Duodenal mucosa (tissue), 2 donors: ENCODE measurements at regions not wholly inside any gene's neighbourhood (a gene's known extent, or its start where the extent isn't known, plus 50 kb on each side); places are given as distances from the start of the nearest gene placed in this dataset.
A peak's percentile ranks its signal among the peaks of the same experiment; 100 is the strongest.

Source experiments
- H3K27ac ChIP-seq: one replicate; pipeline ENCODE4 v1.7.0; 2013; ENCODE audit warnings: low read depth, low read length
- H3K27me3 ChIP-seq, 2 donors: one replicate each; pipeline ENCODE4 v1.7.0; 2013; ENCODE audit warnings: low read length in 2 of 2, control low read depth in 1 of 2; ENCODE audit not compliant: insufficient read depth in 2 of 2, control insufficient read depth in 1 of 2
- H3K36me3 ChIP-seq, 2 donors: one replicate each; pipeline ENCODE4 v1.7.0; 2013; ENCODE audit warnings: low read length in 2 of 2, control low read depth in 1 of 2; ENCODE audit not compliant: insufficient read depth in 2 of 2, control insufficient read depth in 1 of 2
- H3K4me1 ChIP-seq, 2 donors: one replicate each; pipeline ENCODE4 v1.7.0; 2013; ENCODE audit warnings: low read length in 2 of 2, control low read depth in 1 of 2; ENCODE audit not compliant: insufficient read depth in 2 of 2, control insufficient read depth in 1 of 2
- H3K4me3 ChIP-seq, 2 donors: one replicate each; pipeline ENCODE4 v1.7.0; 2013; ENCODE audit warnings: low read length in 2 of 2, low read depth in 1 of 2
- H3K9ac ChIP-seq, 2 donors: one replicate each; pipeline ENCODE4 v1.7.0; 2013; ENCODE audit warnings: low read length in 2 of 2, low read depth in 1 of 2
- H3K9me3 ChIP-seq, 2 donors: one replicate each; pipeline ENCODE4 v1.7.0; 2013; ENCODE audit warnings: low read length in 2 of 2, control low read depth in 1 of 2; ENCODE audit not compliant: control insufficient read depth in 1 of 2

- Histone ChIP-seq H3K27ac (no peak overlapping the region), H3K36me3 (no peaks in the 10 kb centered on the region), H3K27me3 (no peaks in the 10 kb centered on the region), H3K4me3 (no peak overlapping the region), H3K9me3 (no peaks in the 10 kb centered on the region), H3K4me1 (peaks cover 9 to 20% of the 10 kb centered on the region in 2 donors), H3K9ac (no peak overlapping the region)
Observed at GRCh38 chr20:11216451-11217314, 542.9 kb upstream of the JAG1 start.

GRCh38 chr20:11217326-11218172, 543.8 kb upstream of the JAG1 start:
- no peaks in the 10 kb centered on the region for H3K36me3 ChIP-seq
- H3K4me3 ChIP-seq, result no peak overlapping the region
- H3K9me3 ChIP-seq, result no peaks in the 10 kb centered on the region
- no peak overlapping the region for H3K9ac ChIP-seq
- H3K27me3 ChIP-seq, result no peaks in the 10 kb centered on the region
- H3K27ac ChIP-seq, result no peak overlapping the region
- peaks cover 9 to 20% of the 10 kb centered on the region in 2 donors for H3K4me1 ChIP-seq

DNA sequence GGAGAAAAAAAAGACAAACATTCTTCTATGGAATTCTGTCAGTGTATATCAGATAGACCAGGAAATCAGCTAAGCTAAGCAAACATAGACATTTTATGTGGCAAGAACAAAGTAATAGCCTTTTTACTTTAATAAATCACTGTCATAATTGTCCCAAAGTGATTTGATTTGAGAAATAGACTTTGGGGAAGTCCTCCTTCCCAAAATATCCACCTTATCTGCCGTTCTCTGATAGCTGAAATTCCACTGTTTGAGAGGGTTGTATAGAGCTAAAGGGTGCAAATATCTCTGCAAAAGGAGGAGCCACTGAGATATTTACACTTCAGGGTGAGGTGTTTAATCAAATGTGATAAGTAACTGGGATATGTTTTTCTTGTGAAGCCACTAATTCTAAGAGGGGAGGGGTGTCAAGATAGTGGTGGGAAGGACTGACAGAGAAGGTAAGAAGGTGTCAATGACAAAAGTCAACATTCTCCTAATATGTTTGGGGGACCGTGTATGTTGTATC, 544.4 kb upstream of the JAG1 start:
- H3K9me3 ChIP-seq, result no peaks in the 10 kb centered on the region
- no peaks in the 10 kb centered on the region for H3K27me3 ChIP-seq
- H3K4me3 ChIP-seq, result no peak overlapping the region
- H3K4me1 ChIP-seq, result peaks cover 9 to 20% of the 10 kb centered on the region in 2 donors
- H3K27ac ChIP-seq, result no peak overlapping the region
- no peak overlapping the region for H3K9ac ChIP-seq
- no peaks in the 10 kb centered on the region for H3K36me3 ChIP-seq

DNA sequence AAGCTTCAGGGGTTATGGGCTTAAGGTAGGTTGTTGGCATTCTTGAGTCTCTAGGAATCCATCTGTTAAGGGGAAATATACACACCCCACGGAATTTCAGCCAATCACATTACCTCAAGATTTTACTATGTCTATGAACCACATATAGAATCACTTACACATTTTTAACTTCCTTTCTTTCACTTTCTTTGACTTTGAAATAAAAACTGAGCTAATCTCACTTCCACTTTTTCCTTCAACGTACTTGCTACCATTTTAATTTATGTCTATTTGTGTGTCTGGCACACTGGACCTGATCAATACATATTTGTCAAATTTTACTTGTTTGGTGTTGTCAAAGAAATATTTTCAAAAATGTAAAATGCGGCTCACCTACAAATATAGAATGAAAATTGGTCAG, 545.4 kb upstream of the JAG1 start:
- Histone ChIP-seq H3K4me3 (no peak overlapping the region), H3K27ac (no peak overlapping the region), H3K9me3 (no peaks in the 10 kb centered on the region), H3K36me3 (no peaks in the 10 kb centered on the region), H3K4me1 (peaks cover 9 to 20% of the 10 kb centered on the region in 2 donors), H3K27me3 (no peaks in the 10 kb centered on the region), H3K9ac (no peak overlapping the region)

DNA sequence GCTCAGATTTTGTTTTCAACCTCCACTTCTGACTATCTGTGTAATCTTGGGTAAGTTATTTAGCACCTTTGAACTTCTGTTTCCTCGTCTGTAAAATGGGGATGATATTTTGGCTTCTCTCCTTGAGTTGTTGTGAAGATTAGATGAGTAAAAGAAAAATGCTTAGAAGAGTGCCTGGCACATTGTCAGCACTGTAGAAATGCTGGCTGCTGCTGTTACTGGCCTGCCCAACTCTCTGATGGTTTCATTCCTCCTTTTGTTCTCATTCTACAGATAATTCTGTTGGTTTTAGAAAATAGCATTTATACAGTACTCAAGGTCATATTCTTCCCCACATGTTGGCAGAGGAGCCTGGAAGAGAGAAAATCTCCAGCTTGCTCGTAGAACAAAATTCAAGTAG, 547.2 kb upstream of the JAG1 start:
- no peak overlapping the region for H3K27ac ChIP-seq
- H3K4me3 ChIP-seq, result no peak overlapping the region
- no peaks in the 10 kb centered on the region for H3K9me3 ChIP-seq
- H3K27me3 ChIP-seq, result no peaks in the 10 kb centered on the region
- no peaks in the 10 kb centered on the region for H3K36me3 ChIP-seq
- H3K9ac ChIP-seq, result no peak overlapping the region
- peaks cover 9 to 20% of the 10 kb centered on the region in 2 donors for H3K4me1 ChIP-seq

DNA sequence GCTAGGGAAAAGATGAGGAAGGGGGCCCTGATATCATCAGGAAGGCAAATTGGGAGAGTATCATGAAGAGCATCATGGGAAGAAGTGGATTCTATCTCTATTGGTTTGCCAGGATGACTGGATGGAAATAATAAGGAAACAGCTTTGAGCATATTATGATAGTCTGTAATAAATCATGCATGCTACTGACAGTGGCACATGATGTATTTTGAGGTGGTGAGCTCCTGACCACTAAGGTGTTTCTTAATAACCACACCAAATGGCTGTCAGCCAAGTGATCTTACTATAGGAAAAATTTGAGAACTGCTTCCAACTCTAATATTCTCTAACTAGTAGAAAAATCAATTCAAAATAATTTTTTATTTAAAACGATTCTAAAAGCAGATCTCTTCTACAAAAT, 548.4 kb upstream of the JAG1 start:
- H3K9ac ChIP-seq, result no peak overlapping the region
- no peaks in the 10 kb centered on the region for H3K36me3 ChIP-seq

DNA sequence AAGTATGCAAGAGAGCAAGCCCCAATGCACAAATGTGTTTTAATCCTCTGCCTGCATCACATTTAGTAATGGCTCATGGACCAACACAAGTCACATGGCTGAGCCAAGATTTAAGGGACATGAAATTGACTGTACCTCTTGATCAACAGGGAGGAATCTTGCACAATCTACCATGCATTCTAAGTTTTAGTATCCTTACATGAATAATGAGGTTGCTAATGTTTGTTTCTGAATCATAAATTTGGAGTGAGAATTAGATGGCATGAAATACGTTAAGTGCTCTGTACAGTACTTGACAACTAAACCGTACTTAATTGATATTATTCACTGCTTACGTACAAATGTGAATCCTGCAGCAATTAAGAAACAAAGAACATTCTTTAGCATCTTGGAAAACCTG, 553.8 kb upstream of the JAG1 start:
- H3K9ac ChIP-seq, result no peak overlapping the region
- no peak overlapping the region for H3K27ac ChIP-seq
- H3K36me3 ChIP-seq, result no peaks in the 10 kb centered on the region
- H3K4me1 ChIP-seq, result peaks cover 4 to 8% of the 10 kb centered on the region in 2 donors
- no peak overlapping the region for H3K4me3 ChIP-seq
- H3K9me3 ChIP-seq, result no peaks in the 10 kb centered on the region
- no peaks in the 10 kb centered on the region for H3K27me3 ChIP-seq

More for the DNA sequence above, 548.4 kb upstream of the JAG1 start:
- no peaks in the 10 kb centered on the region for H3K9me3 ChIP-seq
- H3K4me3 ChIP-seq, result no peak overlapping the region
- no peak overlapping the region for H3K27ac ChIP-seq
- no peaks in the 10 kb centered on the region for H3K27me3 ChIP-seq
- peaks cover 4 to 12% of the 10 kb centered on the region in 2 donors for H3K4me1 ChIP-seq

DNA sequence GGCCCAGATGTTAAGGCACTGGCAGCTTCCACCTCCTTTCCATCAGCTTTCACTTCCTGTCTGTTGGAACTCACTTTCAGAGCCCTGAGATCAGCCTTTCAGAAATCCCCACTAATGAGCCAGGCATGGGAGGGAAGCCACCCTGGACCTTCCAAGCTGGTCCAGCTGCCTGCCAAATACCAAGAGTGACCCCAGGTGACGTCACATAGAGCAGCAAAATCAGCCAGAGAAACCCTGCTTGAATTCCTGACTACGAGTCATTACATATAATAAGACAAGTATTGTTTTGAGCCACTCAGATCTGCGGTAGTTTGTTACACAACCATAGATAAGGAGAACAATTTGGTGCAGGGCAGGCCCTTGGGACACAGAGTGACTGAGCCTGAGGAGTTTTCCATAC, 556.0 kb upstream of the JAG1 start:
- H3K27me3 ChIP-seq, result no peaks in the 10 kb centered on the region
- peak overlapping the region; percentile 15 to 21 for H3K4me3 ChIP-seq
- no peak overlapping the region for H3K9ac ChIP-seq
- no peaks in the 10 kb centered on the region for H3K36me3 ChIP-seq
- H3K27ac ChIP-seq, result no peak overlapping the region
- peaks cover 4 to 8% of the 10 kb centered on the region in 2 donors for H3K4me1 ChIP-seq
- no peaks in the 10 kb centered on the region for H3K9me3 ChIP-seq

GRCh38 chr20:11230999-11231398, 557.2 kb upstream of the JAG1 start:
- Histone ChIP-seq H3K4me1 (peaks cover 4 to 8% of the 10 kb centered on the region in 2 donors), H3K27ac (no peak overlapping the region), H3K9ac (no peak overlapping the region)

More at GRCh38 chr20:11230999-11231398, 557.2 kb upstream of the JAG1 start:
- no peaks in the 10 kb centered on the region for H3K27me3 ChIP-seq
- H3K9me3 ChIP-seq, result no peaks in the 10 kb centered on the region
- H3K4me3 ChIP-seq, result no peak overlapping the region
- no peaks in the 10 kb centered on the region for H3K36me3 ChIP-seq
